Progenitor cell of endocrine pancreas (in vitro differentiated cells): ENCODE measurements at regions not wholly inside any gene's neighbourhood (a gene's known extent, or its start where the extent isn't known, plus 50 kb on each side); places are given as distances from the start of the nearest gene placed in this dataset.
A peak's percentile ranks its signal among the peaks of the same experiment; 100 is the strongest.

Source experiments
- DNase-seq: peaks from one replicate; pipeline ENCODE4 v3.0.0; 2021; ENCODE audit warnings: low spot score; ENCODE audit not compliant: unreplicated experiment
- H3K27ac Mint-ChIP-seq: 2 replicates; pipeline ENCODE4 v1.8.0; 2021; ENCODE audit warnings: mild to moderate bottlenecking, moderate library complexity, mixed read lengths
- H3K27me3 Mint-ChIP-seq: 2 replicates; pipeline ENCODE4 v1.8.0; 2021; ENCODE audit warnings: mixed read lengths
- H3K36me3 Mint-ChIP-seq: 2 replicates; pipeline ENCODE4 v1.8.0; 2022; ENCODE audit warnings: mixed read lengths; ENCODE audit not compliant: insufficient read depth
- H3K4me1 Mint-ChIP-seq: 2 replicates; pipeline ENCODE4 v1.8.0; 2021; ENCODE audit warnings: low read depth, mixed read lengths
- H3K4me3 Mint-ChIP-seq: 2 replicates; pipeline ENCODE4 v1.8.0; 2021; ENCODE audit warnings: low read depth, mild to moderate bottlenecking, moderate library complexity, mixed read lengths
- H3K9me3 Mint-ChIP-seq: 2 replicates; pipeline ENCODE4 v1.8.0; 2021; ENCODE audit warnings: low read depth, mixed read lengths
- CTCF ChIP-seq: fragments of 200-600 bp; sonication (generic); IDR thresholded peaks from one replicate; pipeline ENCODE4 v1.5.0; 2021; ENCODE audit warnings: antibody characterized with exemption, mild to moderate bottlenecking; ENCODE audit not compliant: unreplicated experiment

GRCh38 chr6:41419385-41419784, 84.0 kb downstream of the NCR2 start:
- no peaks in the 10 kb centered on the region for H3K36me3 Mint-ChIP-seq
- peaks cover 4% of the 10 kb centered on the region for H3K9me3 Mint-ChIP-seq
- no peak overlapping the region for H3K4me3 Mint-ChIP-seq
- TF ChIP-seq CTCF = no peak
- H3K4me1 Mint-ChIP-seq = peaks cover 2% of the 10 kb centered on the region
- H3K27ac Mint-ChIP-seq = no peak overlapping the region
- H3K27me3 Mint-ChIP-seq = peaks cover 66% of the 10 kb centered on the region
- DNase-seq = no peak

- Mint-ChIP-seq H3K27ac (no peak overlapping the region), H3K27me3 (peaks cover 58% of the 10 kb centered on the region), H3K4me3 (no peak overlapping the region), H3K9me3 (peaks cover 4% of the 10 kb centered on the region), H3K36me3 (no peaks in the 10 kb centered on the region), H3K4me1 (peaks cover 2% of the 10 kb centered on the region)
- TF ChIP-seq CTCF = no peak
- no peak for DNase-seq
These were observed 84.8 kb downstream of the NCR2 start for GRCh38 chr6:41420186-41420585.

- H3K27ac Mint-ChIP-seq = no peak overlapping the region
- peaks cover 39% of the 10 kb centered on the region for H3K27me3 Mint-ChIP-seq
- no peaks in the 10 kb centered on the region for H3K36me3 Mint-ChIP-seq
- H3K4me1 Mint-ChIP-seq = peaks cover 2% of the 10 kb centered on the region
- H3K9me3 Mint-ChIP-seq = peaks cover 4% of the 10 kb centered on the region
- no peak for TF ChIP-seq CTCF
- H3K4me3 Mint-ChIP-seq = no peak overlapping the region
- no peak for DNase-seq
These were observed 86.8 kb downstream of the NCR2 start for GRCh38 chr6:41422161-41422560.

GRCh38 chr6:41423002-41423401, 87.6 kb downstream of the NCR2 start:
- Mint-ChIP-seq H3K9me3 (peaks cover 4% of the 10 kb centered on the region), H3K27ac (no peak overlapping the region), H3K4me1 (peaks cover 2% of the 10 kb centered on the region), H3K27me3 (peaks cover 30% of the 10 kb centered on the region), H3K36me3 (no peaks in the 10 kb centered on the region), H3K4me3 (no peak overlapping the region)
- no peak for DNase-seq
- TF ChIP-seq CTCF = no peak

- H3K27me3 Mint-ChIP-seq = peaks cover 16% of the 10 kb centered on the region
- H3K27ac Mint-ChIP-seq = no peak overlapping the region
- H3K4me1 Mint-ChIP-seq = peaks cover 7% of the 10 kb centered on the region
- peak; percentile 83 for TF ChIP-seq CTCF
- H3K4me3 Mint-ChIP-seq = no peak overlapping the region
- peak; percentile 83 for DNase-seq
- no peaks in the 10 kb centered on the region for H3K36me3 Mint-ChIP-seq
- no peaks in the 10 kb centered on the region for H3K9me3 Mint-ChIP-seq
These were observed 89.1 kb downstream of the NCR2 start for GRCh38 chr6:41424370-41425058.
